PFSK-1 (cell line): ENCODE measurements at regions not wholly inside any gene's neighbourhood (a gene's known extent, or its start where the extent isn't known, plus 50 kb on each side); places are given as distances from the start of the nearest gene placed in this dataset.

Source experiments
- FOXP2 ChIP-seq: optimal IDR thresholded peaks from 2 replicates; pipeline ENCODE3; 2011; ENCODE audit warnings: borderline replicate concordance, control low read depth, inconsistent platforms; ENCODE audit not compliant: insufficient read depth; ENCODE audit errors: extremely low read length, extremely low read depth
- POLR2AphosphoS5 ChIP-seq: IDR thresholded peaks from 2 replicates; pipeline ENCODE4 v1.6.1; 2012; ENCODE audit warnings: low read depth, mild to moderate bottlenecking, control low read depth, low read length, moderate library complexity
- REST ChIP-seq, 2 experiments: IDR thresholded peaks; 2 replicates each; pipeline versions ENCODE4 v1.6.1 to v1.8.0; 2011 to 2012; ENCODE audit warnings: low read depth in 2 of 2, low read length in 2 of 2, control low read depth in 1 of 2, inconsistent platforms in 1 of 2, mild to moderate bottlenecking in 1 of 2, moderate library complexity in 1 of 2; ENCODE audit not compliant: insufficient read depth in 1 of 2
- SIN3A ChIP-seq: IDR thresholded peaks from 2 replicates; pipeline ENCODE4 v1.6.1; 2012; ENCODE audit warnings: mild to moderate bottlenecking, low read length, moderate library complexity, borderline replicate concordance; ENCODE audit not compliant: insufficient read depth
- TAF1 ChIP-seq: IDR thresholded peaks from 2 replicates; pipeline ENCODE4 v1.6.1; 2012; ENCODE audit warnings: low read length, control low read depth, borderline replicate concordance; ENCODE audit not compliant: insufficient read depth

GRCh38 chr18:9016633-9017166 is 85.8 kb upstream of the NDUFV2 start:
- TF ChIP-seq POLR2AphosphoS5 (no peak), FOXP2 (no peak), TAF1 (no peak), REST (IDR thresholded peaks at IDR 0.05; ENCODE audit: insufficient read depth in 1 of 2, low read depth in 2 of 2, low read length in 2 of 2) (no peak), SIN3A (no peak)

- TF ChIP-seq POLR2AphosphoS5, result no peak
Observed at GRCh38 chr18:9017167-9017904, 85.2 kb upstream of the NDUFV2 start.

GRCh38 chr18:9017905-9018227 is 84.6 kb upstream of the NDUFV2 start:
- TF ChIP-seq FOXP2 (no peak), POLR2AphosphoS5 (no peak), SIN3A (no peak), TAF1 (no peak), REST (IDR thresholded peaks at IDR 0.05; ENCODE audit: insufficient read depth in 1 of 2, low read depth in 2 of 2, low read length in 2 of 2) (no peak)

GRCh38 chr18:9019135-9019534 is 83.4 kb upstream of the NDUFV2 start:
- no peak for TF ChIP-seq FOXP2
- TF ChIP-seq TAF1, result no peak
- no peak for TF ChIP-seq SIN3A

GRCh38 chr18:9020221-9020620 is 82.3 kb upstream of the NDUFV2 start:
- no peak for TF ChIP-seq REST (IDR thresholded peaks at IDR 0.05; ENCODE audit: insufficient read depth in 1 of 2, low read depth in 2 of 2, low read length in 2 of 2)
- TF ChIP-seq SIN3A, result no peak
- no peak for TF ChIP-seq POLR2AphosphoS5
- TF ChIP-seq FOXP2, result no peak
- no peak for TF ChIP-seq TAF1

- TF ChIP-seq SIN3A, result no peak
- TF ChIP-seq FOXP2, result no peak
- no peak for TF ChIP-seq TAF1
- no peak for TF ChIP-seq REST (IDR thresholded peaks at IDR 0.05; ENCODE audit: insufficient read depth in 1 of 2, low read depth in 2 of 2, low read length in 2 of 2)
- TF ChIP-seq POLR2AphosphoS5, result no peak
Observed at GRCh38 chr18:9021458-9021857, 81.0 kb upstream of the NDUFV2 start.
